ENCODE measurements at regions not wholly inside any gene's neighbourhood (a gene's known extent, or its start where the extent isn't known, plus 50 kb on each side); places are given as distances from the start of the nearest gene placed in this dataset.

DNA sequence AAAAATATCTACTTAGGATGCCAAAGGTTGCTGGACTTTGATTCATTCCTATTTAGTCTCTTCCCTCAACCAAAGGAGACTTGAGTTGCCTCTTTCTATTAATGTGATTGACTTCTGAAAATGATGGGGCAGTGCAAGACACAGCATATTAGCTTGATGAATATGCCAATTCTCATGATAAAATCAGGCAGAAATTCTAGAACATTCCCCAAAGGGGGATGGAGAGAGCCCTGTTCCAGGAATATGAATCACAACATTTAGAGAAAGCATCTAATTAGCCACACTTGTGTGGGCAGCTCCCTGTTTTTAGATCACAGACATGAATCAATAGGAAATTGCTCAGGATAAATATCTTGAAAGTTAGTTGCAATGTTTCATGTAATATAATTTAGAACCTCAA lies 584.0 kb upstream of the CDH8 start:
- TF ChIP-seq POLR2AphosphoS5 (IDR thresholded peaks at IDR 0.05; ENCODE audit: low read depth, low read length) (no peak), SIN3A (IDR thresholded peaks at IDR 0.05; ENCODE audit: borderline replicate concordance, insufficient read depth, low read length) (no peak), FOXP2 (optimal IDR thresholded peaks at IDR 0.05; ENCODE audit: borderline replicate concordance, extremely low read depth, extremely low read length, insufficient read depth) (no peak), TAF1 (IDR thresholded peaks at IDR 0.05; ENCODE audit: borderline replicate concordance, insufficient read depth, low read length) (no peak), REST (IDR thresholded peaks at IDR 0.05; ENCODE audit: insufficient read depth in 1 of 2, low read depth in 2 of 2, low read length in 2 of 2) (peak in 1 of 2 experiments; percentile 24; a peak in 1 of 4 replicates)

DNA sequence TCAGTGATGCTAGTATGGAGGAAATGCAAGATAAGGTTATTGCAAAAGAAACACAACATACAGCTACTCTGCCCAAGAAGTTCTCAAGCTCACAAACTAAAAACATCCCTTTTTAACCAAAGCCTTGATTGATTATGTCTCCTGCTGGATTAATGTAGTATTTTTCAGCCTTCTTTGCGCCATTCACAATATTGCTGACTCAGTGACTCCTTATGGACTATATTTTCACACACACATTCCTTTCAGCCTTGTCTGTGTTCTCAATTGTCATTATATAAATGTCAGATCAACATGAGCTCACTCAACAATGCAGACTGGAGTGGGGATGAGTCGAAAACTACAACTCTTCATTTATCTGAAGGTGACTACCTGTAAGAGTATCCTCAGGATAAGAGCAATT lies 579.3 kb upstream of the CDH8 start:
- TF ChIP-seq FOXP2 (optimal IDR thresholded peaks at IDR 0.05; ENCODE audit: borderline replicate concordance, extremely low read depth, extremely low read length, insufficient read depth), result no peak
- TF ChIP-seq SIN3A (IDR thresholded peaks at IDR 0.05; ENCODE audit: borderline replicate concordance, insufficient read depth, low read length), result no peak
- TF ChIP-seq REST (IDR thresholded peaks at IDR 0.05; ENCODE audit: insufficient read depth in 1 of 2, low read depth in 2 of 2, low read length in 2 of 2), result no peak
- no peak for TF ChIP-seq POLR2AphosphoS5 (IDR thresholded peaks at IDR 0.05; ENCODE audit: low read depth, low read length)
- TF ChIP-seq TAF1 (IDR thresholded peaks at IDR 0.05; ENCODE audit: borderline replicate concordance, insufficient read depth, low read length), result no peak

GRCh38 chr16:62610291-62610690 lies 574.1 kb upstream of the CDH8 start:
- TF ChIP-seq TAF1 (IDR thresholded peaks at IDR 0.05; ENCODE audit: borderline replicate concordance, insufficient read depth, low read length) (no peak), REST (IDR thresholded peaks at IDR 0.05; ENCODE audit: insufficient read depth in 1 of 2, low read depth in 2 of 2, low read length in 2 of 2) (no peak), SIN3A (IDR thresholded peaks at IDR 0.05; ENCODE audit: borderline replicate concordance, insufficient read depth, low read length) (no peak), POLR2AphosphoS5 (IDR thresholded peaks at IDR 0.05; ENCODE audit: low read depth, low read length) (no peak), FOXP2 (optimal IDR thresholded peaks at IDR 0.05; ENCODE audit: borderline replicate concordance, extremely low read depth, extremely low read length, insufficient read depth) (no peak)

DNA sequence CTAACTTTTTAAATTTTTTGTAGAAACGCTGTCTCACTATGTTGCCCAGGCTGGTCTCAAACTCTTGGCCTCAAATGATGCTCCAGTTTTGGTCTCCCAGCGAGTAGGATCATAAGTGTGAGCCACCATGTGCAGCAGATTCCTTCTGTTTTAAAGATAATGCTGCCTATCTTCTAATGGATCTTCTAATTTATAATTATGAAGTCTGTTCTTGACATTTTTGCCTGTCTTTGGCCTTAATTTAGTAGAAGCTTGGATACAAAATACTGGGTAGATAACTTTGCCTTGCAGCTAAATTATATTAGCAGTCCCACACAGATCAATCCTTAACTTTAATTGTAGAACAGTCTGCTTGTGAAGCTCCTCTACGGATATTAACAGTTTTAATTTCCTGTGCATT lies 566.6 kb upstream of the CDH8 start:
- TF ChIP-seq SIN3A (IDR thresholded peaks at IDR 0.05; ENCODE audit: borderline replicate concordance, insufficient read depth, low read length), result no peak
- no peak for TF ChIP-seq TAF1 (IDR thresholded peaks at IDR 0.05; ENCODE audit: borderline replicate concordance, insufficient read depth, low read length)
- TF ChIP-seq FOXP2 (optimal IDR thresholded peaks at IDR 0.05; ENCODE audit: borderline replicate concordance, extremely low read depth, extremely low read length, insufficient read depth), result no peak
- no peak for TF ChIP-seq POLR2AphosphoS5 (IDR thresholded peaks at IDR 0.05; ENCODE audit: low read depth, low read length)
- TF ChIP-seq REST (IDR thresholded peaks at IDR 0.05; ENCODE audit: insufficient read depth in 1 of 2, low read depth in 2 of 2, low read length in 2 of 2), result no peak

DNA sequence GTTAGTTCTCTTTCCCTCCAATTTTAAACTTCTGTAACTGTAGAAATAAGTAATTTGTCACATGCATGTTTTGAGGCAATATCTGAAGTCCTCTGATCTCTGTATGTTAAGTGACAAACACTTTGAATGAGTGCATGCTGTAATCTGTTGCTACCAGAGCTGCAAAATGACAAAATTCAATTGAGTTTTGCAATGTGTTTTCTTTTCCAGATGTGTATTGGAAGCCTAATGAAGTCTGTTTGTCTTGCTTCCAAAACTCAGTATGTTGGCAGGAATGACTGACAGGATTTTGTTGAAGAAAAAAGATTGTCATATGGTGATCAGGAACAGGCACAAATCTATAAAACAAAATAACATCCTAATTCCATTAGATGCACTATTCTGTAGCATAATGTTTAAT lies 561.6 kb upstream of the CDH8 start:
- no peak for TF ChIP-seq SIN3A (IDR thresholded peaks at IDR 0.05; ENCODE audit: borderline replicate concordance, insufficient read depth, low read length)
- no peak for TF ChIP-seq REST (IDR thresholded peaks at IDR 0.05; ENCODE audit: insufficient read depth in 1 of 2, low read depth in 2 of 2, low read length in 2 of 2)
- TF ChIP-seq FOXP2 (optimal IDR thresholded peaks at IDR 0.05; ENCODE audit: borderline replicate concordance, extremely low read depth, extremely low read length, insufficient read depth), result no peak
- TF ChIP-seq POLR2AphosphoS5 (IDR thresholded peaks at IDR 0.05; ENCODE audit: low read depth, low read length), result no peak
- no peak for TF ChIP-seq TAF1 (IDR thresholded peaks at IDR 0.05; ENCODE audit: borderline replicate concordance, insufficient read depth, low read length)

Measured in PFSK-1 (cell line).